Uterus (tissue), 3 donors: ENCODE measurements at regions not wholly inside any gene's neighbourhood (a gene's known extent, or its start where the extent isn't known, plus 50 kb on each side); places are given as distances from the start of the nearest gene placed in this dataset.

Experiments used
- DNase-seq, 2 donors: peaks; one replicate each; pipeline ENCODE4 v3.0.0-alpha.2; 2019 to 2020
- H3K27ac ChIP-seq, 2 donors: fragments of 200-600 bp; sonication (generic); 1 replicate in 1 of 2; 2 replicates in 1 of 2; pipeline ENCODE4 v1.5.1; 2016 to 2018
- H3K27me3 ChIP-seq, 2 donors: fragments of 200-600 bp; sonication (generic); one replicate each; pipeline ENCODE4 v1.5.1; 2018 to 2019; ENCODE audit warnings: control low read depth in 1 of 2
- H3K36me3 ChIP-seq, 2 donors: fragments of 200-600 bp; sonication (generic); one replicate each; pipeline ENCODE4 v1.5.1; 2019; ENCODE audit warnings: control low read depth in 1 of 2
- H3K4me1 ChIP-seq, 2 donors: fragments of 200-600 bp; sonication (generic); one replicate each; pipeline ENCODE4 v1.5.1; 2018 to 2019; ENCODE audit warnings: control low read depth in 1 of 2
- H3K4me3 ChIP-seq, 2 donors: fragments of 200-600 bp; sonication (generic); 1 replicate in 1 of 2; 2 replicates in 1 of 2; pipeline ENCODE4 v1.5.1; 2018 to 2019; ENCODE audit warnings: mild to moderate bottlenecking in 1 of 2
- H3K9me3 ChIP-seq, 2 donors: fragments of 200-600 bp; sonication (generic); one replicate each; pipeline ENCODE4 v1.5.1; 2019; ENCODE audit warnings: control low read depth in 1 of 2
- CTCF ChIP-seq, 4 experiments: fragments of 200-600 bp in 2 of 4; fragments of 450-650 bp in 2 of 4; sonication (generic) in 2 of 4; IDR thresholded peaks; one replicate each; pipeline ENCODE4 v1.5.1; 2016 to 2019; ENCODE audit warnings: antibody characterized with exemption in 4 of 4, mild to moderate bottlenecking in 2 of 4, moderate library complexity in 1 of 4
- POLR2A ChIP-seq, 2 donors: fragments of 450-650 bp; IDR thresholded peaks; one replicate each; pipeline ENCODE4 v1.6.1; 2016; ENCODE audit warnings: antibody characterized with exemption in 2 of 2, mild to moderate bottlenecking in 1 of 2, moderate library complexity in 1 of 2
- intact Hi-C: fragments of 100-400 bp; cut with DNase I; formaldehyde crosslinking; loops from one replicate; pipeline ENCODE4 v1.15.1; 2023; ENCODE audit warnings: low total_unique reads
- donor health status: DM: yes; HTN: yes; CAD: no.

GRCh38 chr5:63456279-63456678 is 506.0 kb downstream of the HTR1A start:
- intact Hi-C loops, result no loop called here
- Histone ChIP-seq H3K36me3 (no peaks in the 10 kb centered on the region), H3K27ac (no peak overlapping the region), H3K27me3 (no peaks in the 10 kb centered on the region), H3K4me1 (no peaks in the 10 kb centered on the region), H3K4me3 (no peak overlapping the region), H3K9me3 (no peaks in the 10 kb centered on the region)
- DNase-seq, result no peak
- TF ChIP-seq CTCF (IDR thresholded peaks at IDR 0.05), result no peak
- TF ChIP-seq POLR2A (IDR thresholded peaks at IDR 0.05), result no peak

GRCh38 chr5:63451188-63451587 is 511.1 kb downstream of the HTR1A start:
- H3K9me3 ChIP-seq, result no peaks in the 10 kb centered on the region

GRCh38 chr5:63439537-63439936 is 522.7 kb downstream of the HTR1A start:
- TF ChIP-seq POLR2A (IDR thresholded peaks at IDR 0.05) (no peak), CTCF (IDR thresholded peaks at IDR 0.05) (no peak)
- H3K27ac ChIP-seq, result no peak overlapping the region
- H3K36me3 ChIP-seq, result no peaks in the 10 kb centered on the region
- H3K27me3 ChIP-seq, result no peaks in the 10 kb centered on the region
- DNase-seq, result no peak
- no peaks in the 10 kb centered on the region for H3K4me1 ChIP-seq
- intact Hi-C loops, result no loop called here
- H3K4me3 ChIP-seq, result no peak overlapping the region
- H3K9me3 ChIP-seq, result no peaks in the 10 kb centered on the region

More at GRCh38 chr5:63451188-63451587, 511.1 kb downstream of the HTR1A start:
- H3K27ac ChIP-seq, result no peak overlapping the region
- H3K4me3 ChIP-seq, result no peak overlapping the region
- TF ChIP-seq CTCF (IDR thresholded peaks at IDR 0.05) (no peak), POLR2A (IDR thresholded peaks at IDR 0.05) (no peak)
- intact Hi-C loops, result no loop called here
- no peaks in the 10 kb centered on the region for H3K4me1 ChIP-seq
- DNase-seq, result no peak
- H3K27me3 ChIP-seq, result no peaks in the 10 kb centered on the region
- H3K36me3 ChIP-seq, result no peaks in the 10 kb centered on the region

- Histone ChIP-seq H3K4me3 (no peak overlapping the region), H3K9me3 (no peaks in the 10 kb centered on the region), H3K4me1 (no peaks in the 10 kb centered on the region), H3K27me3 (no peaks in the 10 kb centered on the region), H3K36me3 (no peaks in the 10 kb centered on the region), H3K27ac (no peak overlapping the region)
- TF ChIP-seq POLR2A (IDR thresholded peaks at IDR 0.05) (no peak), CTCF (IDR thresholded peaks at IDR 0.05) (no peak)
- DNase-seq, result no peak
- intact Hi-C loops, result no loop called here
Measured at GRCh38 chr5:63409737-63410136, 552.5 kb downstream of the HTR1A start.

GRCh38 chr5:63408984-63409383 is 553.3 kb downstream of the HTR1A start:
- intact Hi-C loops, result no loop called here
- Histone ChIP-seq H3K4me1 (no peaks in the 10 kb centered on the region), H3K27ac (no peak overlapping the region), H3K27me3 (no peaks in the 10 kb centered on the region), H3K4me3 (no peak overlapping the region), H3K36me3 (no peaks in the 10 kb centered on the region), H3K9me3 (no peaks in the 10 kb centered on the region)
- no peak for DNase-seq
- TF ChIP-seq POLR2A (IDR thresholded peaks at IDR 0.05) (no peak), CTCF (IDR thresholded peaks at IDR 0.05) (no peak)
